ENCODE measurements at regions not wholly inside any gene's neighbourhood (a gene's known extent, or its start where the extent isn't known, plus 50 kb on each side); places are given as distances from the start of the nearest gene placed in this dataset.
A peak's percentile ranks its signal among the peaks of the same experiment; 100 is the strongest.

GRCh38 chr6:90793771-90794170, 206.9 kb upstream of the MAP3K7 start:
- no peaks in the 10 kb centered on the region for H3K36me3 ChIP-seq (ENCODE audit: control insufficient read depth, insufficient read depth, low read length)
- no peak for TF ChIP-seq CTCF (conservative IDR thresholded peaks at IDR 0.05 in 1 of 2, IDR thresholded peaks at IDR 0.05 in 1 of 2; ENCODE audit: low read depth in 1 of 2, low read length in 2 of 2)
- no peak for TF ChIP-seq EZH2 (IDR thresholded peaks at IDR 0.05; ENCODE audit: low read length, missing control alignments)
- H3K27ac ChIP-seq (ENCODE audit: insufficient read depth, low read length), result no peak overlapping the region
- H3K79me2 ChIP-seq (ENCODE audit: control insufficient read depth, insufficient read depth, low read length), result no peaks in the 10 kb centered on the region
- no peaks in the 10 kb centered on the region for H4K20me1 ChIP-seq (ENCODE audit: control insufficient read depth, extremely low read depth, insufficient read depth, low read length)
- no peak overlapping the region for H3K4me3 ChIP-seq (replicated peaks in 1 of 4; ENCODE audit: control extremely low read depth in 1 of 4, insufficient read depth in 1 of 4, low read depth in 3 of 4, low read length in 4 of 4)
- H3K9me3 ChIP-seq (ENCODE audit: control insufficient read depth, insufficient read depth, low read depth, low read length), result no peaks in the 10 kb centered on the region
- no peak overlapping the region for H2AFZ ChIP-seq (ENCODE audit: low read length)
- H3K9ac ChIP-seq (ENCODE audit: insufficient read depth, low read length), result no peak overlapping the region
- H3K4me2 ChIP-seq (ENCODE audit: extremely low read depth, insufficient read depth, low read length), result no peak overlapping the region
- H3K4me1 ChIP-seq (ENCODE audit: control insufficient read depth, extremely low read depth, insufficient read depth, low read length), result no peaks in the 10 kb centered on the region
- DNase-seq (ENCODE audit: low read depth in 2 of 2), result no peak
- no peaks in the 10 kb centered on the region for H3K27me3 ChIP-seq (ENCODE audit: control insufficient read depth, insufficient read depth, low read length)

GRCh38 chr6:90790696-90791095, 203.8 kb upstream of the MAP3K7 start:
- no peaks in the 10 kb centered on the region for H3K4me1 ChIP-seq (ENCODE audit: control insufficient read depth, extremely low read depth, insufficient read depth, low read length)
- no peak overlapping the region for H3K4me2 ChIP-seq (ENCODE audit: extremely low read depth, insufficient read depth, low read length)
- no peaks in the 10 kb centered on the region for H3K79me2 ChIP-seq (ENCODE audit: control insufficient read depth, insufficient read depth, low read length)
- peak overlapping the region; percentile 67 for H2AFZ ChIP-seq (ENCODE audit: low read length)
- no peak overlapping the region for H3K4me3 ChIP-seq (replicated peaks in 1 of 4; ENCODE audit: control extremely low read depth in 1 of 4, insufficient read depth in 1 of 4, low read depth in 3 of 4, low read length in 4 of 4)
- no peaks in the 10 kb centered on the region for H3K36me3 ChIP-seq (ENCODE audit: control insufficient read depth, insufficient read depth, low read length)
- no peaks in the 10 kb centered on the region for H4K20me1 ChIP-seq (ENCODE audit: control insufficient read depth, extremely low read depth, insufficient read depth, low read length)
- DNase-seq (ENCODE audit: low read depth in 2 of 2), result peak; percentile 12 to 45
- H3K27me3 ChIP-seq (ENCODE audit: control insufficient read depth, insufficient read depth, low read length), result no peaks in the 10 kb centered on the region
- H3K27ac ChIP-seq (ENCODE audit: insufficient read depth, low read length), result peak overlapping the region; percentile 23
- TF ChIP-seq CTCF (conservative IDR thresholded peaks at IDR 0.05 in 1 of 2, IDR thresholded peaks at IDR 0.05 in 1 of 2; ENCODE audit: low read depth in 1 of 2, low read length in 2 of 2) (no peak), EZH2 (IDR thresholded peaks at IDR 0.05; ENCODE audit: low read length, missing control alignments) (no peak)
- H3K9me3 ChIP-seq (ENCODE audit: control insufficient read depth, insufficient read depth, low read depth, low read length), result no peaks in the 10 kb centered on the region
- H3K9ac ChIP-seq (ENCODE audit: insufficient read depth, low read length), result no peak overlapping the region

GRCh38 chr6:90790058-90790457, 203.2 kb upstream of the MAP3K7 start:
- no peaks in the 10 kb centered on the region for H4K20me1 ChIP-seq (ENCODE audit: control insufficient read depth, extremely low read depth, insufficient read depth, low read length)
- TF ChIP-seq CTCF (conservative IDR thresholded peaks at IDR 0.05 in 1 of 2, IDR thresholded peaks at IDR 0.05 in 1 of 2; ENCODE audit: low read depth in 1 of 2, low read length in 2 of 2) (no peak), EZH2 (IDR thresholded peaks at IDR 0.05; ENCODE audit: low read length, missing control alignments) (no peak)
- no peak overlapping the region for H3K4me2 ChIP-seq (ENCODE audit: extremely low read depth, insufficient read depth, low read length)
- peak overlapping the region; percentile 5 for H2AFZ ChIP-seq (ENCODE audit: low read length)
- DNase-seq (ENCODE audit: low read depth in 2 of 2), result no peak
- H3K9ac ChIP-seq (ENCODE audit: insufficient read depth, low read length), result no peak overlapping the region
- no peaks in the 10 kb centered on the region for H3K36me3 ChIP-seq (ENCODE audit: control insufficient read depth, insufficient read depth, low read length)
- no peaks in the 10 kb centered on the region for H3K9me3 ChIP-seq (ENCODE audit: control insufficient read depth, insufficient read depth, low read depth, low read length)
- H3K4me1 ChIP-seq (ENCODE audit: control insufficient read depth, extremely low read depth, insufficient read depth, low read length), result no peaks in the 10 kb centered on the region
- no peaks in the 10 kb centered on the region for H3K79me2 ChIP-seq (ENCODE audit: control insufficient read depth, insufficient read depth, low read length)
- no peak overlapping the region for H3K4me3 ChIP-seq (replicated peaks in 1 of 4; ENCODE audit: control extremely low read depth in 1 of 4, insufficient read depth in 1 of 4, low read depth in 3 of 4, low read length in 4 of 4)
- H3K27me3 ChIP-seq (ENCODE audit: control insufficient read depth, insufficient read depth, low read length), result no peaks in the 10 kb centered on the region
- H3K27ac ChIP-seq (ENCODE audit: insufficient read depth, low read length), result no peak overlapping the region

All from fibroblast of lung (primary cell).